Caco-2 (cell line): ENCODE measurements at regions not wholly inside any gene's neighbourhood (a gene's known extent, or its start where the extent isn't known, plus 50 kb on each side); places are given as distances from the start of the nearest gene placed in this dataset.

ENCODE experiments used
- BruUV-seq: library from RNA; stranded (reverse); fragments of 400-500 nt; replicated peaks from 2 replicates; lab custom pipeline; 2021; lab: Mats Ljungman, UMichigan
- CTCF ChIA-PET: fragments of 300-600 bp; sonication (Branson Sonifier 250); formaldehyde crosslinking; loops from one replicate; lab custom pipeline; 2022; ENCODE audit warnings: antibody characterized with exemption; lab: Charles Lee
- POLR2A ChIA-PET: fragments of 300-600 bp; sonication (Branson Sonifier 250); formaldehyde crosslinking; loops from one replicate; lab custom pipeline; 2022; ENCODE audit warnings: antibody characterized with exemption; lab: Charles Lee
- DNase-seq, 2 experiments: peaks; one replicate each; pipeline versions ENCODE4 v3.0.0 to v3.0.0-alpha.2; 2020 to 2022
- H3K27me3 ChIP-seq: replicated peaks from 2 replicates; pipeline ENCODE4 v1.6.0; 2011; ENCODE audit warnings: low read length; ENCODE audit not compliant: control insufficient read depth, insufficient read depth
- H3K36me3 ChIP-seq: 2 replicates; pipeline ENCODE4 v1.5.1; 2011; ENCODE audit warnings: low read length; ENCODE audit not compliant: control insufficient read depth, insufficient read depth
- H3K4me1 ChIP-seq: fragments of 250-450 bp; sonication (Bioruptor Pico); 2 replicates; pipeline ENCODE4 v1.5.1; 2020; ENCODE audit warnings: mild to moderate bottlenecking
- H3K4me3 ChIP-seq: 2 replicates; pipeline ENCODE4 v1.5.1; 2011; ENCODE audit warnings: low read depth, mild to moderate bottlenecking, control low read depth, low read length
- H3K9me3 ChIP-seq: fragments of 250-450 bp; sonication (Bioruptor Pico); 2 replicates; pipeline ENCODE4 v1.5.1; 2020; ENCODE audit warnings: mild to moderate bottlenecking, moderate library complexity
- H3K27ac Mint-ChIP-seq: one replicate; pipeline ENCODE4 v1.8.0; 2022; ENCODE audit warnings: mixed read lengths; ENCODE audit not compliant: unreplicated experiment
- H3K27me3 Mint-ChIP-seq: one replicate; pipeline ENCODE4 v1.8.0; 2022; ENCODE audit warnings: mixed read lengths; ENCODE audit not compliant: insufficient read depth, unreplicated experiment
- H3K36me3 Mint-ChIP-seq: one replicate; pipeline ENCODE4 v1.8.0; 2022; ENCODE audit warnings: mild to moderate bottlenecking, mixed read lengths; ENCODE audit not compliant: insufficient read depth, unreplicated experiment
- H3K4me1 Mint-ChIP-seq: one replicate; pipeline ENCODE4 v1.8.0; 2022; ENCODE audit warnings: low read depth, mixed read lengths; ENCODE audit not compliant: unreplicated experiment
- H3K4me3 Mint-ChIP-seq: one replicate; pipeline ENCODE4 v1.8.0; 2022; ENCODE audit warnings: mild to moderate bottlenecking, moderate library complexity, mixed read lengths; ENCODE audit not compliant: unreplicated experiment
- H3K9me3 Mint-ChIP-seq: one replicate; pipeline ENCODE4 v1.8.0; 2022; ENCODE audit warnings: mixed read lengths; ENCODE audit not compliant: unreplicated experiment
- CTCF ChIP-seq, 2 experiments: fragments of 200-600 bp in 1 of 2; IDR thresholded peaks; 1 replicate in 1 of 2; 2 replicates in 1 of 2; pipeline versions ENCODE4 v1.5.1 to v1.8.0; 2011 to 2022; ENCODE audit warnings: antibody characterized with exemption in 1 of 2, control low read depth in 1 of 2, inconsistent platforms in 1 of 2, low read depth in 1 of 2, low read length in 1 of 2, mild to moderate bottlenecking in 1 of 2, moderate library complexity in 1 of 2; ENCODE audit not compliant: insufficient read depth in 1 of 2, severe bottlenecking in 1 of 2, unreplicated experiment in 1 of 2
- intact Hi-C: fragments of 100-400 bp; cut with micrococcal nuclease; formaldehyde crosslinking; loops from one replicate; pipeline ENCODE4 v1.10.0; 2022; ENCODE audit not compliant: unreplicated experiment

- Mint-ChIP-seq H3K4me3 (no peak overlapping the region), H3K27me3 (no peaks in the 10 kb centered on the region), H3K27ac (no peak overlapping the region), H3K4me1 (no peaks in the 10 kb centered on the region), H3K9me3 (no peaks in the 10 kb centered on the region), H3K36me3 (no peaks in the 10 kb centered on the region)
- DNase-seq = no peak
- ChIA-PET POLR2A (no interaction called here), CTCF (no interaction called here)
- Histone ChIP-seq H3K9me3 (no peaks in the 10 kb centered on the region), H3K4me1 (no peaks in the 10 kb centered on the region), H3K27me3 (no peaks in the 10 kb centered on the region; the same call in 1 of the 2 replicates), H3K4me3 (no peak overlapping the region), H3K36me3 (no peaks in the 10 kb centered on the region)
- intact Hi-C loops = no loop called here
- TF ChIP-seq CTCF (IDR thresholded peaks at IDR 0.05; ENCODE audit: insufficient read depth in 1 of 2, low read depth in 1 of 2, low read length in 1 of 2, severe bottlenecking in 1 of 2, unreplicated experiment in 1 of 2) = no peak
- BruUV-seq = no TSS peak
Observed at GRCh38 chr5:72562717-72563116, 55.5 kb upstream of the ZNF366 start.

GRCh38 chr5:72561148-72561972 lies 54.1 kb upstream of the ZNF366 start:
- no peaks in the 10 kb centered on the region for H3K4me1 ChIP-seq
- no peak for TF ChIP-seq CTCF (IDR thresholded peaks at IDR 0.05; ENCODE audit: insufficient read depth in 1 of 2, low read depth in 1 of 2, low read length in 1 of 2, severe bottlenecking in 1 of 2, unreplicated experiment in 1 of 2)
- Mint-ChIP-seq H3K27ac (no peak overlapping the region), H3K4me3 (no peak overlapping the region), H3K9me3 (no peaks in the 10 kb centered on the region), H3K27me3 (no peaks in the 10 kb centered on the region), H3K4me1 (peaks cover 4% of the 10 kb centered on the region), H3K36me3 (no peaks in the 10 kb centered on the region)
- ChIA-PET POLR2A (no interaction called here), CTCF (no interaction called here)
- no TSS peak for BruUV-seq
- no peak for DNase-seq
- intact Hi-C loops = no loop called here
- H3K36me3 ChIP-seq = no peaks in the 10 kb centered on the region
- H3K27me3 ChIP-seq = no peaks in the 10 kb centered on the region; the same call in 1 of the 2 replicates
- no peaks in the 10 kb centered on the region for H3K9me3 ChIP-seq
- H3K4me3 ChIP-seq = no peak overlapping the region

- Mint-ChIP-seq H3K27me3 (no peaks in the 10 kb centered on the region), H3K36me3 (no peaks in the 10 kb centered on the region), H3K9me3 (no peaks in the 10 kb centered on the region), H3K27ac (no peak overlapping the region), H3K4me3 (no peak overlapping the region), H3K4me1 (peaks cover 7% of the 10 kb centered on the region)
- Histone ChIP-seq H3K9me3 (no peaks in the 10 kb centered on the region), H3K27me3 (no peaks in the 10 kb centered on the region; the same call in 1 of the 2 replicates), H3K4me3 (no peak overlapping the region), H3K36me3 (no peaks in the 10 kb centered on the region), H3K4me1 (no peaks in the 10 kb centered on the region)
- ChIA-PET CTCF (no interaction called here), POLR2A (no interaction called here)
- BruUV-seq = no TSS peak
- no peak for TF ChIP-seq CTCF (IDR thresholded peaks at IDR 0.05; ENCODE audit: insufficient read depth in 1 of 2, low read depth in 1 of 2, low read length in 1 of 2, severe bottlenecking in 1 of 2, unreplicated experiment in 1 of 2)
- no peak for DNase-seq
- intact Hi-C loops = no loop called here
Observed at GRCh38 chr5:72559866-72560766, 52.9 kb upstream of the ZNF366 start.
